Type B pancreatic cell (in vitro differentiated cells): ENCODE measurements at regions not wholly inside any gene's neighbourhood (a gene's known extent, or its start where the extent isn't known, plus 50 kb on each side); places are given as distances from the start of the nearest gene placed in this dataset.

ENCODE experiments used
- DNase-seq: peaks from one replicate; pipeline ENCODE4 v3.0.0; 2021; ENCODE audit warnings: mixed read lengths; ENCODE audit not compliant: unreplicated experiment; ENCODE audit errors: extremely low spot score
- H3K27ac Mint-ChIP-seq: 2 replicates; pipeline ENCODE4 v1.8.0; 2021; ENCODE audit warnings: mild to moderate bottlenecking, mixed read lengths
- H3K27me3 Mint-ChIP-seq: 2 replicates; pipeline ENCODE4 v1.8.0; 2021; ENCODE audit warnings: mixed read lengths
- H3K36me3 Mint-ChIP-seq: 2 replicates; pipeline ENCODE4 v1.8.0; 2021; ENCODE audit warnings: mixed read lengths
- H3K4me1 Mint-ChIP-seq: one replicate; pipeline ENCODE4 v1.8.0; 2021; ENCODE audit warnings: mixed read lengths; ENCODE audit not compliant: unreplicated experiment
- H3K4me3 Mint-ChIP-seq: 2 replicates; pipeline ENCODE4 v1.8.0; 2021; ENCODE audit warnings: mild to moderate bottlenecking, mixed read lengths
- H3K9me3 Mint-ChIP-seq: 2 replicates; pipeline ENCODE4 v1.8.0; 2021; ENCODE audit warnings: mixed read lengths
- TF ChIP-seq, protein P1 (sequence below): fragments of 200-600 bp; sonication (generic); conservative IDR thresholded peaks from 2 replicates; pipeline ENCODE4 v1.5.0; 2021; ENCODE audit warnings: antibody characterized with exemption, mild to moderate bottlenecking

DNA sequence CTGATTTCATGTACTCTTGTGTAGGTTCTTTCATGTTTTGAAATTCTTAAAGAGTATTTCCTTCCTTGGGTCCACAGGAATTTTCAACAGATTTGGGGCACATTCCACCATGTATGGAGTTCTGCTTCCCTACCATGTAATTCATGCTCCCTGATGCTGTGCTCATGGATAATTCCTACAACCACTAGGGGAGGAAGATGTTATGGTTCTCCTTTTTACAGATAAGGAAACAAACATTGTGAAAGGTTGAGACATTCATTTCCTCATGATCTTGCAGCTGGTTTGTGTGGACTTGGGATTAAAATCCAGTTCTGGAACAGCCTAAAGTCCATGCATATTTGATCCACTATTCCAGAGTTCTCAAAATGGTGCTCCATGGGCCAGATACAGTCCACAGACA is 174.9 kb upstream of the FRMD4B start:
- no peak for DNase-seq
- Mint-ChIP-seq H3K36me3 (no peaks in the 10 kb centered on the region), H3K27me3 (no peaks in the 10 kb centered on the region), H3K4me3 (no peak overlapping the region), H3K27ac (no peak overlapping the region), H3K9me3 (no peaks in the 10 kb centered on the region), H3K4me1 (no peaks in the 10 kb centered on the region)
- TF ChIP-seq, protein P1, sequence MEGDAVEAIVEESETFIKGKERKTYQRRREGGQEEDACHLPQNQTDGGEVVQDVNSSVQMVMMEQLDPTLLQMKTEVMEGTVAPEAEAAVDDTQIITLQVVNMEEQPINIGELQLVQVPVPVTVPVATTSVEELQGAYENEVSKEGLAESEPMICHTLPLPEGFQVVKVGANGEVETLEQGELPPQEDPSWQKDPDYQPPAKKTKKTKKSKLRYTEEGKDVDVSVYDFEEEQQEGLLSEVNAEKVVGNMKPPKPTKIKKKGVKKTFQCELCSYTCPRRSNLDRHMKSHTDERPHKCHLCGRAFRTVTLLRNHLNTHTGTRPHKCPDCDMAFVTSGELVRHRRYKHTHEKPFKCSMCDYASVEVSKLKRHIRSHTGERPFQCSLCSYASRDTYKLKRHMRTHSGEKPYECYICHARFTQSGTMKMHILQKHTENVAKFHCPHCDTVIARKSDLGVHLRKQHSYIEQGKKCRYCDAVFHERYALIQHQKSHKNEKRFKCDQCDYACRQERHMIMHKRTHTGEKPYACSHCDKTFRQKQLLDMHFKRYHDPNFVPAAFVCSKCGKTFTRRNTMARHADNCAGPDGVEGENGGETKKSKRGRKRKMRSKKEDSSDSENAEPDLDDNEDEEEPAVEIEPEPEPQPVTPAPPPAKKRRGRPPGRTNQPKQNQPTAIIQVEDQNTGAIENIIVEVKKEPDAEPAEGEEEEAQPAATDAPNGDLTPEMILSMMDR: peak; percentile 25

DNA sequence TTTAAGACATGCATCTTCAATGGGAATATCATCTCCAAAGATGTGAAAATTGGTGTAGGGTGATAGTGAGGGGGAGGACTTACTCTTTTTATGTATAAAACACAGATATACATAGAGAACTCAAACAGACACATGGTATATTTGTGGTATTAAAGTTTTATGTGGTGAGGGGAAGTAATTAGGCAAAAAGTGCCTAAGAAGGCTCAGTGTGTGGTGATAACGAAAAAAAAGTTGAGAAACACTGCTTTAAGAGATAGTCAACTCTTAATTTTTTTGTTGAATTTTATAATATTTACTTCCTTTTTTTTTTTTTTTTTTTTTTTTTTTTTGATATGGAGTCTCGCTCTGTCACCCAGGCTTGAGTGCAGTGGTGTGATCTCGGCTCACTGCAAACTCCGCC is 174.2 kb upstream of the FRMD4B start:
- TF ChIP-seq, protein P1: no peak
- DNase-seq: no peak
- no peaks in the 10 kb centered on the region for H3K27me3 Mint-ChIP-seq
- H3K4me3 Mint-ChIP-seq: no peak overlapping the region
- H3K9me3 Mint-ChIP-seq: no peaks in the 10 kb centered on the region
- H3K36me3 Mint-ChIP-seq: no peaks in the 10 kb centered on the region
- no peaks in the 10 kb centered on the region for H3K4me1 Mint-ChIP-seq
- no peak overlapping the region for H3K27ac Mint-ChIP-seq

DNA sequence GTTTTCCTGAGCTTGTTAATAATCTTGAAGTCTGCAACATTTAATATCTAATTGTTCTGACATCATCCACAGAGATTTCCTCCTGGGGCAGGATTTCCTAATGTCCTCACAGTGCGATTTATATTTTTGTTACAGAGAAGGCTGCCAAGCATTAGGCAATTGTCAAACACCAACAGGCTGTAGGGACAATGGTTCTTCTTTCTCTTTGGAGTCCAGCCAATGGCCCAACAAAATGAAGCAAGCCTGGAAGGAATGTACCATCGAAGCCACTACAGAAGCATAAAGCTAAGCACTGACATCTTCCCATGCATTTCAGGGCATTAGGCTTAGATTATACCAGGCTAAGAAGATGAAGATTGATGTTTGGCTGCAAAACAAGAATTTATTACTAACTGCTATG is 173.0 kb upstream of the FRMD4B start:
- Mint-ChIP-seq H3K36me3 (no peaks in the 10 kb centered on the region), H3K27me3 (no peaks in the 10 kb centered on the region), H3K27ac (no peak overlapping the region), H3K9me3 (no peaks in the 10 kb centered on the region), H3K4me3 (no peak overlapping the region), H3K4me1 (no peaks in the 10 kb centered on the region)
- TF ChIP-seq, protein P1: no peak
- DNase-seq: no peak

DNA sequence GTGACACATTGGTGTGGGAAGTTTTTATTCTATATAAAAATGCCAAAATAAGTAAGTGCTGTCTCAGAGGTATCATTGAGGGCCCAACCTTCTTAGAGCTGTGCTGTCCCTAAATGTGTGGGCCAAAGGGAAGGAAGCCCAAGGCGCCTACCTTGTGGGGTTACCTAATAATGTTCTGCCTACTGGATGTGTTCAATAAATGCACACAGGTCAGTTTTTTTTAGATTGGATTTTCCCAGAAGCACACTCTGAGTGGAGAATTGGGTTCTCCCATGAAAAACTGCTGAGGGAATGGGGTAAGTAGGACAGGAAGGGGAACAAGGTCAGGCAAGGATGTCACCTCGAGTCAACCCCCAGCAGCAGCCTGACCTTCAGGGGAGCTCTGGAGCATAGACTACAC is 168.7 kb upstream of the FRMD4B start:
- H3K27me3 Mint-ChIP-seq: peaks cover 4% of the 10 kb centered on the region
- H3K9me3 Mint-ChIP-seq: no peaks in the 10 kb centered on the region
- H3K4me1 Mint-ChIP-seq: peaks cover 10% of the 10 kb centered on the region

DNA sequence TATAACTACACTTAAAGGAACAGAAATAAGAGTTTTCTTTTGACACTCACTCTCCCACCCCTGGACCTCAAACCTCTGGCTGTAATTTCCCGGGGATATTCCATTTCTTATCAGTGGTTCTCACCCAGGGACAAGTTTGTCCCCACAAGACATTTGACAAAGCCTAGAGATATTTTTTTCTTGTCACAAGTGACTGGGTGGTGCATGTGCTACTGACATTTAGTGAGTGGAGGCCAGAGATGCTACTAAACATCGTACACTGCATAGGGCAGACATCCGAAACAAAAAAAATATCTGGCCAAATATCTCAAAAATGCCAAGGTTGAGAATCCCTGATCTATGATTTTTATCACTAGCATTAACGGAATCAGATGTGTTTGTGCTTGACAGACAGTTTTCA is 168.0 kb upstream of the FRMD4B start:
- Mint-ChIP-seq H3K36me3 (no peaks in the 10 kb centered on the region), H3K4me1 (peaks cover 10% of the 10 kb centered on the region), H3K27me3 (peaks cover 4% of the 10 kb centered on the region), H3K9me3 (no peaks in the 10 kb centered on the region), H3K27ac (no peak overlapping the region), H3K4me3 (no peak overlapping the region)
- TF ChIP-seq, protein P1: no peak
- no peak for DNase-seq

More for the DNA sequence above, 168.7 kb upstream of the FRMD4B start:
- H3K27ac Mint-ChIP-seq: no peak overlapping the region
- no peak for DNase-seq
- TF ChIP-seq, protein P1: no peak
- H3K36me3 Mint-ChIP-seq: no peaks in the 10 kb centered on the region
- no peak overlapping the region for H3K4me3 Mint-ChIP-seq

DNA sequence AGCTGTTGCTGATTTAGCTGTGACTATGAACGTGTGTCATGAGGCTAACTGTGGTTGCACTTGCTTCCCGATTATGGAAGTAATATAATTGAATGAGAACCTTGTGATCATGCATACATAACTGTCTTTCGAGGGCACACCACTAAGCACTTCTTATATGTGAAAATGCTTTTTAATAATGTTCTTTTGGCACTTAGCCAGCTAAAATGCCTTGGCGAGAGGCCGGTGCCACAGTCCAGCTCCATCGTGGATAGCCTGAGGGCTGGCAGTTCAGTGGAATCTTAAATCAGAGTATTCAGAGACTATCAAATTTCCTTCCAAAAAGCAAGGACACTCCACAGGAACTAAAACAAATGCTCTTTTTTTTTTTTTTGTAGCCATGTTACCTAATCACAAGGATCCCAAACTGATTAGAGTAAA is 161.6 kb upstream of the FRMD4B start:
- Mint-ChIP-seq H3K4me1 (peaks cover 21% of the 10 kb centered on the region), H3K9me3 (no peaks in the 10 kb centered on the region), H3K36me3 (no peaks in the 10 kb centered on the region), H3K27ac (no peak overlapping the region), H3K27me3 (peaks cover 26% of the 10 kb centered on the region), H3K4me3 (no peak overlapping the region)
- DNase-seq: no peak
- TF ChIP-seq, protein P1: no peak
